Activated naive CD8-positive, alpha-beta T cell treated with anti-CD3 and anti-CD28 coated beads, Interleukin-2, amount 10 ng/mL, durations not matched to agents 7 days and 5 days (primary cell): ENCODE measurements at regions not wholly inside any gene's neighbourhood (a gene's known extent, or its start where the extent isn't known, plus 50 kb on each side); places are given as distances from the start of the nearest gene placed in this dataset.

Source experiments
- ATAC-seq: fragments of 150-1000 bp; cut with Tn5 transposase; one replicate; pipeline ENCODE4 v1.10.0; 2021; ENCODE audit warnings: low read depth, moderate library complexity
- POLR2A ChIA-PET: fragments of 350-600 bp; sonication (Branson Sonifier 250); formaldehyde crosslinking; loops from one replicate; lab custom pipeline; 2021; ENCODE audit warnings: antibody characterized with exemption; lab: Charles Lee
- DNase-seq: peaks from one replicate; pipeline ENCODE4 v3.0.0; 2021
- H3K27ac Mint-ChIP-seq: one replicate; pipeline ENCODE4 v1.8.0; 2022; ENCODE audit warnings: mild to moderate bottlenecking, mixed read lengths
- H3K27me3 Mint-ChIP-seq: one replicate; pipeline ENCODE4 v1.8.0; 2022; ENCODE audit warnings: mild to moderate bottlenecking, moderate library complexity, mixed read lengths
- H3K36me3 Mint-ChIP-seq: one replicate; pipeline ENCODE4 v1.8.0; 2021; ENCODE audit warnings: mild to moderate bottlenecking, mixed read lengths
- H3K4me1 Mint-ChIP-seq: one replicate; pipeline ENCODE4 v1.8.0; 2021; ENCODE audit warnings: mixed read lengths
- H3K4me3 Mint-ChIP-seq: one replicate; pipeline ENCODE4 v1.8.0; 2022; ENCODE audit warnings: mild to moderate bottlenecking, moderate library complexity, mixed read lengths
- H3K9me3 Mint-ChIP-seq: one replicate; pipeline ENCODE4 v1.8.0; 2021; ENCODE audit warnings: mixed read lengths

GRCh38 chr4:60173103-60173502 is 1027.0 kb upstream of the ADGRL3 start:
- POLR2A ChIA-PET: no interaction called here
- no peak overlapping the region for H3K4me3 Mint-ChIP-seq
- no peak overlapping the region for H3K27ac Mint-ChIP-seq
- no peak for ATAC-seq
- DNase-seq: no peak
- no peaks in the 10 kb centered on the region for H3K4me1 Mint-ChIP-seq
- no peaks in the 10 kb centered on the region for H3K36me3 Mint-ChIP-seq
- peaks cover 4% of the 10 kb centered on the region for H3K9me3 Mint-ChIP-seq
- H3K27me3 Mint-ChIP-seq: no peaks in the 10 kb centered on the region

- ATAC-seq (no peak), DNase-seq (no peak)
- Mint-ChIP-seq H3K27ac (no peak overlapping the region), H3K4me1 (no peaks in the 10 kb centered on the region), H3K27me3 (no peaks in the 10 kb centered on the region), H3K4me3 (no peak overlapping the region), H3K9me3 (peaks cover 4% of the 10 kb centered on the region), H3K36me3 (no peaks in the 10 kb centered on the region)
- POLR2A ChIA-PET: no interaction called here
Measured at GRCh38 chr4:60173718-60174117, 1026.4 kb upstream of the ADGRL3 start.

- H3K9me3 Mint-ChIP-seq: peaks cover 4% of the 10 kb centered on the region
- H3K27ac Mint-ChIP-seq: no peak overlapping the region
- no peak for ATAC-seq
- POLR2A ChIA-PET: no interaction called here
- DNase-seq: no peak
- H3K27me3 Mint-ChIP-seq: no peaks in the 10 kb centered on the region
- H3K4me1 Mint-ChIP-seq: no peaks in the 10 kb centered on the region
- H3K4me3 Mint-ChIP-seq: no peak overlapping the region
- H3K36me3 Mint-ChIP-seq: no peaks in the 10 kb centered on the region
Measured at GRCh38 chr4:60175241-60175640, 1024.9 kb upstream of the ADGRL3 start.

- Mint-ChIP-seq H3K27me3 (no peaks in the 10 kb centered on the region), H3K4me3 (no peak overlapping the region), H3K36me3 (no peaks in the 10 kb centered on the region), H3K4me1 (no peaks in the 10 kb centered on the region), H3K9me3 (peaks cover 13% of the 10 kb centered on the region), H3K27ac (no peak overlapping the region)
- DNase-seq: no peak
- POLR2A ChIA-PET: no interaction called here
- ATAC-seq: no peak
Measured at GRCh38 chr4:60187428-60187827, 1012.7 kb upstream of the ADGRL3 start.

- no peak for ATAC-seq
- Mint-ChIP-seq H3K36me3 (no peaks in the 10 kb centered on the region), H3K27ac (no peak overlapping the region), H3K4me3 (no peak overlapping the region), H3K27me3 (no peaks in the 10 kb centered on the region), H3K9me3 (peaks cover 11% of the 10 kb centered on the region), H3K4me1 (no peaks in the 10 kb centered on the region)
- POLR2A ChIA-PET: no interaction called here
- DNase-seq: no peak
Measured at GRCh38 chr4:60189286-60189685, 1010.8 kb upstream of the ADGRL3 start.

- peaks cover 6% of the 10 kb centered on the region for H3K9me3 Mint-ChIP-seq
- DNase-seq: no peak
- H3K27ac Mint-ChIP-seq: no peak overlapping the region
- POLR2A ChIA-PET: no interaction called here
- no peak overlapping the region for H3K4me3 Mint-ChIP-seq
- no peak for ATAC-seq
- H3K27me3 Mint-ChIP-seq: no peaks in the 10 kb centered on the region
- H3K36me3 Mint-ChIP-seq: no peaks in the 10 kb centered on the region
- H3K4me1 Mint-ChIP-seq: no peaks in the 10 kb centered on the region
Measured at GRCh38 chr4:60194214-60194613, 1005.9 kb upstream of the ADGRL3 start.

GRCh38 chr4:60195256-60195655 is 1004.9 kb upstream of the ADGRL3 start:
- H3K4me3 Mint-ChIP-seq: no peak overlapping the region
- no peaks in the 10 kb centered on the region for H3K4me1 Mint-ChIP-seq
- POLR2A ChIA-PET: no interaction called here
- H3K36me3 Mint-ChIP-seq: no peaks in the 10 kb centered on the region
- no peak overlapping the region for H3K27ac Mint-ChIP-seq
- peaks cover under 1% of the 10 kb centered on the region for H3K9me3 Mint-ChIP-seq
- no peak for DNase-seq
- H3K27me3 Mint-ChIP-seq: no peaks in the 10 kb centered on the region
- ATAC-seq: no peak

GRCh38 chr4:60201052-60201673 is 999.0 kb upstream of the ADGRL3 start:
- POLR2A ChIA-PET: no interaction called here
- Mint-ChIP-seq H3K27me3 (no peaks in the 10 kb centered on the region), H3K36me3 (no peaks in the 10 kb centered on the region), H3K4me1 (no peaks in the 10 kb centered on the region), H3K9me3 (no peaks in the 10 kb centered on the region), H3K4me3 (no peak overlapping the region), H3K27ac (no peak overlapping the region)
- peak; percentile 36 for ATAC-seq
- DNase-seq: no peak

- POLR2A ChIA-PET: no interaction called here
- no peak for ATAC-seq
- no peaks in the 10 kb centered on the region for H3K27me3 Mint-ChIP-seq
- no peaks in the 10 kb centered on the region for H3K4me1 Mint-ChIP-seq
- no peak overlapping the region for H3K27ac Mint-ChIP-seq
- H3K9me3 Mint-ChIP-seq: peaks cover 1% of the 10 kb centered on the region
- no peak overlapping the region for H3K4me3 Mint-ChIP-seq
- no peak for DNase-seq
- H3K36me3 Mint-ChIP-seq: no peaks in the 10 kb centered on the region
Measured at GRCh38 chr4:60209588-60209987, 990.5 kb upstream of the ADGRL3 start.

- no peaks in the 10 kb centered on the region for H3K4me1 Mint-ChIP-seq
- H3K27ac Mint-ChIP-seq: no peak overlapping the region
- no peaks in the 10 kb centered on the region for H3K9me3 Mint-ChIP-seq
- POLR2A ChIA-PET: no interaction called here
- no peak overlapping the region for H3K4me3 Mint-ChIP-seq
- no peaks in the 10 kb centered on the region for H3K36me3 Mint-ChIP-seq
- H3K27me3 Mint-ChIP-seq: no peaks in the 10 kb centered on the region
- no peak for DNase-seq
- ATAC-seq: no peak
Measured at GRCh38 chr4:60215906-60216305, 984.2 kb upstream of the ADGRL3 start.

- no peaks in the 10 kb centered on the region for H3K27me3 Mint-ChIP-seq
- H3K36me3 Mint-ChIP-seq: no peaks in the 10 kb centered on the region
- ATAC-seq (no peak), DNase-seq (no peak)
- no peaks in the 10 kb centered on the region for H3K9me3 Mint-ChIP-seq
- no peak overlapping the region for H3K27ac Mint-ChIP-seq
- H3K4me3 Mint-ChIP-seq: no peak overlapping the region
- no peaks in the 10 kb centered on the region for H3K4me1 Mint-ChIP-seq
- POLR2A ChIA-PET: no interaction called here
Measured at GRCh38 chr4:60216752-60217151, 983.4 kb upstream of the ADGRL3 start.

GRCh38 chr4:60221866-60222265 is 978.3 kb upstream of the ADGRL3 start:
- Mint-ChIP-seq H3K27me3 (no peaks in the 10 kb centered on the region), H3K27ac (no peak overlapping the region), H3K36me3 (no peaks in the 10 kb centered on the region), H3K4me1 (no peaks in the 10 kb centered on the region), H3K4me3 (no peak overlapping the region), H3K9me3 (no peaks in the 10 kb centered on the region)
- no peak for DNase-seq
- no peak for ATAC-seq
- POLR2A ChIA-PET: no interaction called here

GRCh38 chr4:60223208-60223923 is 976.8 kb upstream of the ADGRL3 start:
- Mint-ChIP-seq H3K4me3 (no peak overlapping the region), H3K27ac (no peak overlapping the region), H3K9me3 (no peaks in the 10 kb centered on the region), H3K4me1 (no peaks in the 10 kb centered on the region), H3K36me3 (no peaks in the 10 kb centered on the region), H3K27me3 (no peaks in the 10 kb centered on the region)
- DNase-seq: no peak
- POLR2A ChIA-PET: no interaction called here
- ATAC-seq: no peak

GRCh38 chr4:60241866-60242265 is 958.3 kb upstream of the ADGRL3 start:
- H3K27ac Mint-ChIP-seq: no peak overlapping the region
- ATAC-seq: no peak
- no peaks in the 10 kb centered on the region for H3K4me1 Mint-ChIP-seq
- H3K9me3 Mint-ChIP-seq: peaks cover 1% of the 10 kb centered on the region
- no peaks in the 10 kb centered on the region for H3K27me3 Mint-ChIP-seq
- POLR2A ChIA-PET: no interaction called here
- no peak for DNase-seq
- H3K4me3 Mint-ChIP-seq: no peak overlapping the region
- no peaks in the 10 kb centered on the region for H3K36me3 Mint-ChIP-seq
